WERI-Rb-1 (cell line): ENCODE measurements at regions not wholly inside any gene's neighbourhood (a gene's known extent, or its start where the extent isn't known, plus 50 kb on each side); places are given as distances from the start of the nearest gene placed in this dataset.

ENCODE experiments used
- DNase-seq: peaks from one replicate; pipeline ENCODE4 v3.0.0-alpha.2; 2020
- H3K27ac ChIP-seq: fragments of 250-450 bp; sonication (Bioruptor Pico); 2 replicates; pipeline ENCODE4 v1.5.1; 2020; ENCODE audit warnings: mild to moderate bottlenecking, moderate library complexity
- H3K27me3 ChIP-seq: fragments of 250-450 bp; sonication (Bioruptor Pico); 2 replicates; pipeline ENCODE4 v1.5.1; 2021; ENCODE audit warnings: mild to moderate bottlenecking, low read depth, moderate library complexity; ENCODE audit not compliant: insufficient read depth, severe bottlenecking
- H3K36me3 ChIP-seq: fragments of 250-450 bp; sonication (Bioruptor Pico); 2 replicates; pipeline ENCODE4 v1.5.1; 2020; ENCODE audit warnings: mild to moderate bottlenecking, moderate library complexity
- H3K4me3 ChIP-seq: 2 replicates; pipeline ENCODE4 v1.5.1; 2011; ENCODE audit warnings: low read depth, mild to moderate bottlenecking, control low read depth, low read length
- H3K9me3 ChIP-seq: fragments of 250-450 bp; sonication (Bioruptor Pico); 2 replicates; pipeline ENCODE4 v1.5.1; 2021; ENCODE audit warnings: mild to moderate bottlenecking, moderate library complexity; ENCODE audit not compliant: severe bottlenecking
- TF ChIP-seq, protein P1 (sequence below): IDR thresholded peaks from 2 replicates; pipeline ENCODE4 v1.5.1; 2011; ENCODE audit warnings: low read depth, mild to moderate bottlenecking, control low read depth, inconsistent platforms, low read length

- no peaks in the 10 kb centered on the region for H3K9me3 ChIP-seq
- H3K27ac ChIP-seq = no peak overlapping the region
- TF ChIP-seq, protein P1, sequence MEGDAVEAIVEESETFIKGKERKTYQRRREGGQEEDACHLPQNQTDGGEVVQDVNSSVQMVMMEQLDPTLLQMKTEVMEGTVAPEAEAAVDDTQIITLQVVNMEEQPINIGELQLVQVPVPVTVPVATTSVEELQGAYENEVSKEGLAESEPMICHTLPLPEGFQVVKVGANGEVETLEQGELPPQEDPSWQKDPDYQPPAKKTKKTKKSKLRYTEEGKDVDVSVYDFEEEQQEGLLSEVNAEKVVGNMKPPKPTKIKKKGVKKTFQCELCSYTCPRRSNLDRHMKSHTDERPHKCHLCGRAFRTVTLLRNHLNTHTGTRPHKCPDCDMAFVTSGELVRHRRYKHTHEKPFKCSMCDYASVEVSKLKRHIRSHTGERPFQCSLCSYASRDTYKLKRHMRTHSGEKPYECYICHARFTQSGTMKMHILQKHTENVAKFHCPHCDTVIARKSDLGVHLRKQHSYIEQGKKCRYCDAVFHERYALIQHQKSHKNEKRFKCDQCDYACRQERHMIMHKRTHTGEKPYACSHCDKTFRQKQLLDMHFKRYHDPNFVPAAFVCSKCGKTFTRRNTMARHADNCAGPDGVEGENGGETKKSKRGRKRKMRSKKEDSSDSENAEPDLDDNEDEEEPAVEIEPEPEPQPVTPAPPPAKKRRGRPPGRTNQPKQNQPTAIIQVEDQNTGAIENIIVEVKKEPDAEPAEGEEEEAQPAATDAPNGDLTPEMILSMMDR = no peak
- no peak for DNase-seq
- no peak overlapping the region for H3K4me3 ChIP-seq
- H3K27me3 ChIP-seq = peaks cover 44% of the 10 kb centered on the region
- H3K36me3 ChIP-seq = no peaks in the 10 kb centered on the region
Observed at GRCh38 chr19:28936001-28936400, 276.9 kb downstream of the UQCRFS1 start.

GRCh38 chr19:28934631-28935030 lies 278.3 kb downstream of the UQCRFS1 start:
- Histone ChIP-seq H3K4me3 (no peak overlapping the region), H3K27me3 (peaks cover 53% of the 10 kb centered on the region), H3K36me3 (no peaks in the 10 kb centered on the region), H3K9me3 (no peaks in the 10 kb centered on the region), H3K27ac (no peak overlapping the region)
- TF ChIP-seq, protein P1 = no peak
- no peak for DNase-seq

GRCh38 chr19:28933039-28933438 lies 279.9 kb downstream of the UQCRFS1 start:
- no peak overlapping the region for H3K4me3 ChIP-seq
- TF ChIP-seq, protein P1 = no peak
- no peak overlapping the region for H3K27ac ChIP-seq
- H3K9me3 ChIP-seq = no peaks in the 10 kb centered on the region
- no peak for DNase-seq
- no peaks in the 10 kb centered on the region for H3K36me3 ChIP-seq
- H3K27me3 ChIP-seq = peaks cover 59% of the 10 kb centered on the region

- DNase-seq = no peak
- Histone ChIP-seq H3K9me3 (no peaks in the 10 kb centered on the region), H3K36me3 (no peaks in the 10 kb centered on the region), H3K27ac (no peak overlapping the region), H3K27me3 (peaks cover 65% of the 10 kb centered on the region), H3K4me3 (no peak overlapping the region)
- TF ChIP-seq, protein P1 = no peak
Observed at GRCh38 chr19:28932446-28932845, 280.5 kb downstream of the UQCRFS1 start.

DNA sequence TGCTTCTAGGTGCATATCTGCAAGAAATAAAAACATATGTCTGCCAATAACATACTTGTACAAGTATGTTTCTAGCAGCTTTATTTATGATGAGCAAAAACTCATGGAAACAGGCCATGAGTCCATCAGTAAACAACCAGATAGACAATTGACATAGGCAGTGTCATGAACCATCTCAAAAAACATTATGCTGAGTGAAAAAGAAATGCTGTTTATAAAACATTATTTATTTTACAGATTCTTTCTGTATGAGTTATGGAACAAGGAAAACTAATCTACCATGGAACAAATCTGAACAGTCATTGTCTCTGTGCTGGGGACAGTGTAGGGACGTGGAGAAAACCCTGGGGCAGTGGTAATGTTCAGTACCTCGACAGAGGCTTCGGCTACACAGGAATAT lies 283.9 kb downstream of the UQCRFS1 start:
- TF ChIP-seq, protein P1 = no peak
- Histone ChIP-seq H3K9me3 (no peaks in the 10 kb centered on the region), H3K27ac (no peak overlapping the region), H3K4me3 (no peak overlapping the region), H3K36me3 (no peaks in the 10 kb centered on the region), H3K27me3 (peaks cover 83% of the 10 kb centered on the region)
- DNase-seq = no peak

DNA sequence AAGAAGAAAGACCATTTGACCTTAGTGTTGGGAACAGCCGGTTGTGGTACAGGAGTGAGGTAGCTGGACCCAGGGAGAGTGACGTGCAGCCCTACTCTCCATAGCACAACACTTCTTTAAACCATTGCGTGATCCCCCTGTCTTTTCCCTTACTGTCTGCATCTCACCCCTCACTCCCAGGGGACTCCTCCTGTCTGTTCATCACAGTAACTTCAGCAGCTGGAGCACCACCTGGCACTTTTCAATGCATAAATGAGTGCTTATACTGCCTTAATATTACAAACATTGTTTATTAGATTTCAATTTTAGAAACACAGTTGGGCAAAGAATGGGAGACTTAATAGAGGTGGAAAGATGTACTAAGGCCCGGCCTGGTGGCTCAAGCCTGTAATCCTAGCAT lies 285.5 kb downstream of the UQCRFS1 start:
- TF ChIP-seq, protein P1 = no peak
- Histone ChIP-seq H3K27me3 (peaks cover 84% of the 10 kb centered on the region), H3K27ac (no peak overlapping the region), H3K36me3 (no peaks in the 10 kb centered on the region), H3K4me3 (no peak overlapping the region), H3K9me3 (no peaks in the 10 kb centered on the region)
- no peak for DNase-seq
